Natural killer cell (primary cell): ENCODE measurements at regions not wholly inside any gene's neighbourhood (a gene's known extent, or its start where the extent isn't known, plus 50 kb on each side); places are given as distances from the start of the nearest gene placed in this dataset.

Experiments used
- ATAC-seq, 3 donors: fragments of 150-1000 bp in 2 of 3; fragments of 200-7000 bp in 1 of 3; cut with Tn5 transposase; 1 replicate in 1 of 3; 2 replicates in 2 of 3; pipeline ENCODE4 v1.10.0; 2021; ENCODE audit warnings: mild to moderate bottlenecking in 2 of 3, moderate library complexity in 2 of 3
- DNase-seq, 2 donors: peaks; one replicate each; pipeline versions ENCODE4 v3.0.0 to v3.0.0-alpha.2; 2013 to 2021; ENCODE audit warnings: mixed read lengths in 1 of 2
- H3K27ac ChIP-seq: one replicate; pipeline ENCODE4 v1.5.1; 2013; ENCODE audit warnings: mild to moderate bottlenecking, low read length
- H3K27me3 ChIP-seq: one replicate; pipeline ENCODE4 v1.6.1; 2013; ENCODE audit warnings: low read length; ENCODE audit not compliant: control insufficient read depth, insufficient read depth
- H3K36me3 ChIP-seq: one replicate; pipeline ENCODE4 v1.6.1; 2013; ENCODE audit warnings: low read length; ENCODE audit not compliant: control insufficient read depth, insufficient read depth
- H3K4me1 ChIP-seq: one replicate; pipeline ENCODE4 v1.6.1; 2013; ENCODE audit warnings: low read length; ENCODE audit not compliant: control insufficient read depth, insufficient read depth
- H3K4me3 ChIP-seq: one replicate; pipeline ENCODE4 v1.5.1; 2013; ENCODE audit warnings: low read length
- H3K9me3 ChIP-seq: one replicate; pipeline ENCODE4 v1.6.1; 2013; ENCODE audit warnings: low read length; ENCODE audit not compliant: control insufficient read depth, insufficient read depth
- H3K27ac Mint-ChIP-seq, 2 donors: one replicate each; pipeline ENCODE4 v1.8.0; 2022; ENCODE audit warnings: mild to moderate bottlenecking in 2 of 2, mixed read lengths in 2 of 2, moderate library complexity in 1 of 2
- H3K27me3 Mint-ChIP-seq, 2 donors: one replicate each; pipeline ENCODE4 v1.8.0; 2022; ENCODE audit warnings: low read depth in 2 of 2, mixed read lengths in 2 of 2
- H3K36me3 Mint-ChIP-seq: one replicate; pipeline ENCODE4 v1.8.0; 2022; ENCODE audit warnings: mixed read lengths
- H3K4me1 Mint-ChIP-seq, 2 donors: one replicate each; pipeline ENCODE4 v1.8.0; 2022; ENCODE audit warnings: mixed read lengths in 2 of 2
- H3K4me3 Mint-ChIP-seq: one replicate; pipeline ENCODE4 v1.8.0; 2022; ENCODE audit warnings: mild to moderate bottlenecking, moderate library complexity, mixed read lengths
- H3K9me3 Mint-ChIP-seq, 2 donors: one replicate each; pipeline ENCODE4 v1.8.0; 2022; ENCODE audit warnings: mixed read lengths in 2 of 2
- WGBS: methylation state at CpG from one replicate; pipeline ENCODE4 v1.1.7; 2013; ENCODE audit warnings: missing lambda C conversion rate; ENCODE audit not compliant: insufficient coverage; 5-methylcytosine and 5-hydroxymethylcytosine counted together
- intact Hi-C: fragments of 100-400 bp; cut with micrococcal nuclease; formaldehyde crosslinking; loops from one replicate; pipeline ENCODE4 v1.14.2; 2022
- TF ChIP-seq, protein P1 (sequence below): fragments of 200-600 bp; IDR thresholded peaks from one replicate; pipeline ENCODE4 v1.8.0; 2022; ENCODE audit warnings: antibody characterized with exemption

DNA sequence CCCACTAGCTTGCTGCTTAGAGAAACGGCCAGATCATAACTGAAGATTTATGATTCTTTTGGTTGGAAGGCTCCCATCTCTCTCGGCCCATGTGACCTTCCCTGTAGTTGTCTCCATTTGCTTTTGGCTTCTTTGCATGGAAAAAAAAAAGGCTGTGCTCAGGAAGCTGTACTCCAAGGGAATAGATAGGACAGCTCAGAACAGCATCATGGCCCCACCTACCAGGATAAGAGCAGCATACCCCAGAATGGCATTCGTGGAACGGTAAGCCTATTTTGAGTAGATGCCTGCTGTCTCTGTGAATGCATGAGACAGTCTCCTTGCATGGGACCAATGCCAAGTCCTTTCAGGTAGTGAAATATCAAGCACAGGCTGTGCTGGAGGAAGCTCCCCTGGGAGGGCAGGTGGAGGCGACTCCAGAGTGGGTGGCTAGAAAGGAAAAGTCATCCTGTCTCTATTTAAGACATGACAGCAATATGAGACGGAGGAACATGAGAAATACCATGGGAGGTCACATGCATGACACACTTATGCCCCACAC, 94.1 kb upstream of the AMOTL1 start:
- H3K36me3 Mint-ChIP-seq = no peaks in the 10 kb centered on the region
- intact Hi-C loops = no loop called here
- H3K36me3 ChIP-seq = no peaks in the 10 kb centered on the region
- no peaks in the 10 kb centered on the region for H3K9me3 Mint-ChIP-seq
- no peaks in the 10 kb centered on the region for H3K27me3 Mint-ChIP-seq
- WGBS = 85% methylated on average over 6 of the region's 6 CpGs
- TF ChIP-seq, protein P1, sequence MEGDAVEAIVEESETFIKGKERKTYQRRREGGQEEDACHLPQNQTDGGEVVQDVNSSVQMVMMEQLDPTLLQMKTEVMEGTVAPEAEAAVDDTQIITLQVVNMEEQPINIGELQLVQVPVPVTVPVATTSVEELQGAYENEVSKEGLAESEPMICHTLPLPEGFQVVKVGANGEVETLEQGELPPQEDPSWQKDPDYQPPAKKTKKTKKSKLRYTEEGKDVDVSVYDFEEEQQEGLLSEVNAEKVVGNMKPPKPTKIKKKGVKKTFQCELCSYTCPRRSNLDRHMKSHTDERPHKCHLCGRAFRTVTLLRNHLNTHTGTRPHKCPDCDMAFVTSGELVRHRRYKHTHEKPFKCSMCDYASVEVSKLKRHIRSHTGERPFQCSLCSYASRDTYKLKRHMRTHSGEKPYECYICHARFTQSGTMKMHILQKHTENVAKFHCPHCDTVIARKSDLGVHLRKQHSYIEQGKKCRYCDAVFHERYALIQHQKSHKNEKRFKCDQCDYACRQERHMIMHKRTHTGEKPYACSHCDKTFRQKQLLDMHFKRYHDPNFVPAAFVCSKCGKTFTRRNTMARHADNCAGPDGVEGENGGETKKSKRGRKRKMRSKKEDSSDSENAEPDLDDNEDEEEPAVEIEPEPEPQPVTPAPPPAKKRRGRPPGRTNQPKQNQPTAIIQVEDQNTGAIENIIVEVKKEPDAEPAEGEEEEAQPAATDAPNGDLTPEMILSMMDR = no peak
- no peak overlapping the region for H3K4me3 Mint-ChIP-seq
- H3K27me3 ChIP-seq = no peaks in the 10 kb centered on the region
- no peaks in the 10 kb centered on the region for H3K4me1 ChIP-seq
- DNase-seq = no peak
- no peaks in the 10 kb centered on the region for H3K4me1 Mint-ChIP-seq
- H3K27ac Mint-ChIP-seq = no peak overlapping the region
- no peak for ATAC-seq
- no peak overlapping the region for H3K27ac ChIP-seq
- H3K4me3 ChIP-seq = no peak overlapping the region
- peaks cover 3% of the 10 kb centered on the region for H3K9me3 ChIP-seq

DNA sequence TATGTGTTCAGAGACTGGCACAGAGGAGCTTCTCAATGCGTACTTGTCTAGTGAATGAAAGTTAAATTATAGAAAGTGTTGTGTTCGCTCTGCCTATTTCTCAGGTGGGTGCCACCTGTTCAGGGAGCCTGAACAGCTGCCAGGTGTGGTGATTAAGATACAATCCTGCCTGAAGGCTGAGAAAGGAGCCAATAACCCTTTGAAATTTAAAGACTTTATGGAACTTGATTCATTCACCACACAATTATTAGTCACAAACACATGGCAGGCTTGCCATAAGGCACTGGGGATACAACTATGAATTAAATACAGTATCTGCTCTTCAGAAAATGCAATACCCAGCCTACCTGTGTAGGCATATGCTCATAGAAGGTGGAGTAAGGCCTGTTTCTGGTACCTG, 92.9 kb upstream of the AMOTL1 start:
- Histone ChIP-seq H3K4me1 (no peaks in the 10 kb centered on the region), H3K4me3 (no peak overlapping the region), H3K36me3 (no peaks in the 10 kb centered on the region), H3K27ac (no peak overlapping the region), H3K27me3 (no peaks in the 10 kb centered on the region), H3K9me3 (peaks cover 3% of the 10 kb centered on the region)
- intact Hi-C loops = no loop called here
- DNase-seq (no peak), ATAC-seq (no peak)
- WGBS = 97% methylated on average over 2 of the region's 2 CpGs
- TF ChIP-seq, protein P1 = no peak
- Mint-ChIP-seq H3K4me1 (no peaks in the 10 kb centered on the region), H3K9me3 (no peaks in the 10 kb centered on the region), H3K27ac (no peak overlapping the region), H3K27me3 (peaks cover 0 to 2% of the 10 kb centered on the region in 2 donors), H3K36me3 (no peaks in the 10 kb centered on the region), H3K4me3 (no peak overlapping the region)

DNA sequence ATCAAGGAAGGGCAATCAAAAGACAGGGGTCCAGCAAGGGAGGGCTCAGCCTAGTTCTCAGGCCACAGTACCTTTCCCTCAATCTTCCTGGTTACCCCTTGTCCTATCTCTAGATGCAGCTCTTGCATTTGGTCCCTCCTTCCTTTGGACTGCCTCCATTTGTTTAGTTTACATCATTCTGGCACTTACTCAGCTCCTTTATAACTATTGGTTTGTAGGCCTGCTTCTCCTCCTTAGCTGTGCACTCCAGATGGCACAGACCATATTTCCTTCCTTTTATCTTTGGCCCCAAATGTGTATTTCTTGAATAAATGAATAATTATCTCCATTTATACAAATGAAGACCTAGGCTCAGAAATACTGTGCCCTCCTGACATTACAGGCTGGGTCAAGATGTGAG, 92.3 kb upstream of the AMOTL1 start:
- Mint-ChIP-seq H3K27ac (no peak overlapping the region), H3K36me3 (no peaks in the 10 kb centered on the region), H3K4me1 (no peaks in the 10 kb centered on the region), H3K4me3 (no peak overlapping the region), H3K9me3 (no peaks in the 10 kb centered on the region), H3K27me3 (peaks cover 2% of the 10 kb centered on the region in 2 donors)
- intact Hi-C loops = no loop called here
- Histone ChIP-seq H3K36me3 (no peaks in the 10 kb centered on the region), H3K27ac (no peak overlapping the region), H3K4me3 (no peak overlapping the region), H3K9me3 (peaks cover 3% of the 10 kb centered on the region), H3K27me3 (no peaks in the 10 kb centered on the region), H3K4me1 (no peaks in the 10 kb centered on the region)
- TF ChIP-seq, protein P1 = no peak
- ATAC-seq (no peak), DNase-seq (no peak)

DNA sequence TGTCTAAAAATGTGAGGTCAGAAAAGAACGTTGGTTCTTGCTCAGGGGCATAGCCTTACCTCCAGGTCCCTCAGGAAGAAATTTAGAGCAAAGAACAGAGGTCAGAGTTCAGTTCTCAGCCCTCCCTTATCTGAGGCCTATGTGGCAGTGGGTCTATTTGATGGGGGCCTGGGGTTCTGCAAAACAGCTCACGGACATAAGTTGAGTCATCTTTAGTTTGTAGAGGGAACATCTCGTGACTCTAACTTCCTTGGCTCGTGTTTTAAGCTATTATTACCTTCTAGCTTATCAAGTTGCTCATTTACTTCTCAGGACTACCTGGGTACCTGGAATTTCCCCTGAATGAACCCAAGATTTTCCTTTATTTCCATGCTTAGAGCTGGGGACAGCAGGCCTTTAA, 91.3 kb upstream of the AMOTL1 start:
- Mint-ChIP-seq H3K27ac (no peak overlapping the region), H3K36me3 (no peaks in the 10 kb centered on the region), H3K9me3 (no peaks in the 10 kb centered on the region), H3K4me1 (no peaks in the 10 kb centered on the region), H3K27me3 (peaks cover 4 to 7% of the 10 kb centered on the region in 2 donors), H3K4me3 (no peak overlapping the region)
- DNase-seq = no peak
- ATAC-seq = no peak
- TF ChIP-seq, protein P1 = no peak
- H3K27ac ChIP-seq = no peak overlapping the region
- 79% methylated on average over 4 of the region's 4 CpGs for WGBS
- H3K36me3 ChIP-seq = no peaks in the 10 kb centered on the region
- H3K4me1 ChIP-seq = no peaks in the 10 kb centered on the region
- peaks cover 3% of the 10 kb centered on the region for H3K9me3 ChIP-seq
- H3K27me3 ChIP-seq = no peaks in the 10 kb centered on the region
- intact Hi-C loops = no loop called here
- H3K4me3 ChIP-seq = no peak overlapping the region
